Fibroblast of skin of left quadriceps (primary cell): ENCODE measurements at regions not wholly inside any gene's neighbourhood (a gene's known extent, or its start where the extent isn't known, plus 50 kb on each side); places are given as distances from the start of the nearest gene placed in this dataset.

Experiments
- DNase-seq, 2 experiments: peaks; one replicate each; pipeline ENCODE4 v3.0.0-alpha.2; 2013; ENCODE audit warnings: low read depth in 2 of 2

DNA sequence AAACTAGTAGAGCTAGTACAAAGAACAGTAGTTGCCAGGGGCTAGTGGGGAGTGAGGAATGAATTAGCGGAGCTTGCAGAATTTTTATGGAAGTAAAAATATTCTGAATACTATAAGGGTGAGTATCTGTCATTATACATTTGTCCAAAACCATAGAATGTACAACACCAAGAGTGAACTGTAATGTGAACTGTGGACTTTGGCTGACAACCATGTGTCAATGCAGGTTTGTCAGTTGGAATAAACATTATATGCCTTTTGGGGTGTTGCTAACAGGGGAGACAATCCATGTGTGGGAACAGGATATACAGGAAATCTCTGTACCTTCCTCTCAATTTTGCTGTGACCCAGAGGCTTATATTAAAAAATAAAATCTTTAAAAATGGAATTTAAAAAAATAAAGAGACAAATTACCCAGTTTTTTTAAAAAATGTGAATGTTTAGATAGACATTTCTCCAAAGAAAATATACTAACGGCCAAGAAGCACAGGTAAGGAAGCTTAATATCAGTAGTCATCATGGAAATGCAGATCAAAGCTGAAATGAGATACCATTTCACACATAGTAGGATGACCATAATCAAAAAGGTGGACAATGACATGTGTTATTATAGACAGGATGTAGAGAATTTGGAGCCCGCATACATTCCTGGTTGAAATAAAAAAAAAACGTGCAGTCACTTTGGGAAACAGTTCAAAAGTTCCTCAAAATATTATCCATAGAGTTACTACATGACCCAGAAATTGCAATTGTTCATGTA is 899.8 kb downstream of the RAB28 start:
- no peak for DNase-seq

DNA sequence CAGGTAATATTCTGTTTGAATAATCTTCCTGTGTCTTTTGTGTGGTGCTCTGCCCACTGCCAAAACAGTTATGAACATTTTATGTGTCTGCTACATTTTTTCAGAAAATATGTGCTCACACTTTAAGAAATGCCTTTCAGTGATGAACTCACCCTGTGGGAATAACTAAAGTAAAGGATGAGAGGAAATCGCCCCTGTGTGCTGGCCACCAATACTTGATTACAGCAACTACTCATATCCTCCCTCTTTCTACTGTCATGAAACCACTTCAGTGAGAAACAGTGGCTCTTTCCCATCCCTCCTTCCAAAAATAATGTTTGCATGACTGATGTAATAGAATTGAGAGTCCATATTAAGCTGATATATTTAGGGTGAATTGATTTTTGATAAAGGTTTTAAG is 900.9 kb downstream of the RAB28 start:
- no peak for DNase-seq

DNA sequence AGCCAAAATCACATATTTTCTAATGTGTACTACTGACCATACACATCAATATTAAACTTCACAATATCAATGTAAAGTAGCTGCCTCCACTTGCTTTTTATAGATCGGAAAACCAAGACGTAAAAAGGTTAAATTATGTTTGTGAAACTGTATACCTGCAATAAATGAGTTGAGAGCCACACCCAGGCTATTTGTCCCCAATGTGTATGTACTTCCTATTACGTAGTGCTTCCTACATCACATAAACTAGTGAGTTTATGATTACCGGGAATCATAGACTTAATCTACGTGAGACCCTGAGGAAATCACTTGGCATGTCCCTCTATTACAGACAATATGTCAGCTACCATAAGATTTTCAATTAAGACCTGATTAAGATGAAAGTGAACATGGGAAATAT is 903.4 kb downstream of the RAB28 start:
- no peak for DNase-seq

DNA sequence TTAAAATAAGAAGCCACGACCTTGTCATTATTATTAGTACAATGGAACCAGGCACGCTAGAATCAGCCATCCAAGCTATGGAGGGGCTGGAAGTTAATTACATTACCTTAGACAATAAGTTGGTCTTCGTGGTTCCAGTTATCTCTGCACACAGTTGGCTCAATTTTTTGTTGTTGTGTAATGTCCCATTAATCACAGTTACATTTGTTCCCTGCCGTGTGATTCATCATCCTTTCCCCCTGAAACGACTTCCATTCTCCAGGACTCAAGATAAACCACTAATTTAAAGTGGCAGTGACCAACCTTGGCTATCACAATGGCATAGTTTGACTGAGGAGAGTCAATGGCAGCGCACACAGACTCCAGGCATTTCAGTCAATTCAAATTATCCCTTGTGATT is 905.0 kb downstream of the RAB28 start:
- DNase-seq: no peak

DNA sequence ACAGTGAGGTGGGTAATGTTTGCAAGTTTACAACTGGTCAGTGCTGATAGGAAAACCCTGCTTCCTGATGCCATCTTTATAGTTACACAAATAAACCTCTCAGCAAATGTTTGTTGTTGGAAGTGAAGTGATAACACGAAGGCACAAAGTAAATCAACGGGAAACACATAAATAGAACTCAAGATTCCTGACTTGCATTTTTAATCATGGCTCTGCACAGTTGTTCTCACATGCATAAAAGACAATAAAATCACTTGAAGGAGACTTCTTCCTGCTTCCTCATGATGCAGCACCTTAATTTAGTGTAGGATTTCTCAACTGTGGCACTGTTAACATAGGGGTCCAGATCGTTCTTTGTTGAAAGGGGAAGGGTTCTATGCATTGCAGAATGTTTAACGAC is 907.7 kb downstream of the RAB28 start:
- no peak for DNase-seq

DNA sequence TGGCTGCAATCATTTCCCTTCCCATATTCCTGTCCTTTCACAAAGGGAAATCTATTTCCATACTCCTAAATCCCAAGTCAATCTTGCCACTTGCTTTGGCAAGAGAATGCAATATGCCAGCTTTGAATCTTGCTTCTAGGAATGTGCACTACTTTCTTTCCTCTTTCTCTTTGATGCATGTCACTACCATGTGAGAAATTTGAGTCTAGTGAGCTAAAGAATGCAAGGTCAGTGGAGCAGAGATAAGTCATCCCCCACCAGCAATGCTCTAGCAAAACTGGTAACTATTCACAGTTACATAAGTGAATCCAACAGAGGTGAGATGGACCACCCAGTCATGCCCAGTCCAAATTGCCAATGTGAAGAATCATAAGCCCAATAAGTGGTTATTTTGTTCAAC is 910.4 kb downstream of the RAB28 start:
- DNase-seq: no peak

DNA sequence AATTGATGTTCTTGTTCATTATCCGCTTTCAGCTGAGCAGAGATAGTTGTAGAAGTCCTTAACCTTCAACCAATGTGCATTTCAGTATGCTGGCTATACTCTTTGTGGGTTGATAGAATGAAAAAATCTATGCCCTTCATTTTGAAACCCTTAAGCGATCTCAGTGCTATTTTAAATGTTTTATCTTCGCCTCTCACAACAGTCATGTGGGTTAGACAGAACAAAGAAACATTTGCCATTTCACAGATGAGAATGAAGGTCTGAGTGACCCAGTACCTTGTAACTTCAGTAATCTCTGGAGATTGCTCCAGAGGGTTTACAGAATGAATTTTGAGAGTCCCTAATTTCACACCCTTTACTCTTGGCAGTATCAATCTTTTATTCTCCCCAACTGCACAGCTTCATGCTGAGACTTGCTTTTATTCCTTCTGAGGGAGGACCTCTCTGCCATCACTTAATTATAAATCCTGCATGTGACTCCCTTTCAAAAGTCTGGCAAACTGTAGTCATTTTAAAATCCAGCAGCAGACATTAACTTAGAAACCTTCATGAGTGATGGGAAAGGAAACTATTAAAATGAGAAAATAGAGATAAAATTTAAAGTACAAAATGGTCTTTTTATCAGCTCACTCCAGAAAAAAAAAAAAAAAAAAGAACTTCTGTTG is 921.5 kb downstream of the RAB28 start:
- no peak for DNase-seq

DNA sequence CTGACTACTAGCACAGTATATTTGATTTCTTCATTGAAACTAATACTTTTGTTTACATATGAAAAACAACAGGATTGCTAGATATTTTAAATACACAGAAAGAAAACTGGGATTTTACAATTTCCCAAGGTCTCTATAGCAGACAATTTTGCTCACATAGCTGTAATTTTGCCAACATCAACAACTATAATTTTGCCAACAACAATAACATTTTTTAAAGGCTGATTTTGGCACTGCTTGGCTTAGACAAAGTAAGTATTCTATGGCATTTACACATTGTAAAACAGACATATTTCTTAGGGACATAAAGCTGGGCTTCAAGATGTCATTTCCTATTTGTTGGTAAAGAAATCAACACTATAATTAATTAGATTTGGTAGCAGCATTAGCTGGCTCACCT is 922.1 kb downstream of the RAB28 start:
- DNase-seq: no peak

DNA sequence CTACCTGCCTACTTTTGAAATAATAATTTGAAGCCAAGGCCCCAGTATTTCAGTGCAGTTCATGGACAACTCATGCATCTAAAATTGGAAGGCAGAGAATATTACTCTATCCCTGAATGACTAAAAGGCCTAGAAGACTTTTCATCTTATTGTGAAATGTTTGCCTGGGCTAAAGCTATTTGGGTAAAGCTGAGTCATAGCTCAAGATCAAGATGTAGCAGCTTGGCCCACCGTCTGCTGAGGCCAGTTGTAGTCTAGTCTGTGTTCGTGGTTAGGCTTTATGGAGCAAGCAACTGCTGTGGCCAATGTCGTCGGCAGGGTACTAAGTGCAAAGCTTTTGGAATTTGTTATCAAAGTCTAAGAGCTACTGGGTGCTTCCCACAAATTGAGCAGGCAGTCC is 929.1 kb downstream of the RAB28 start:
- peak; percentile 11 to 16 for DNase-seq

DNA sequence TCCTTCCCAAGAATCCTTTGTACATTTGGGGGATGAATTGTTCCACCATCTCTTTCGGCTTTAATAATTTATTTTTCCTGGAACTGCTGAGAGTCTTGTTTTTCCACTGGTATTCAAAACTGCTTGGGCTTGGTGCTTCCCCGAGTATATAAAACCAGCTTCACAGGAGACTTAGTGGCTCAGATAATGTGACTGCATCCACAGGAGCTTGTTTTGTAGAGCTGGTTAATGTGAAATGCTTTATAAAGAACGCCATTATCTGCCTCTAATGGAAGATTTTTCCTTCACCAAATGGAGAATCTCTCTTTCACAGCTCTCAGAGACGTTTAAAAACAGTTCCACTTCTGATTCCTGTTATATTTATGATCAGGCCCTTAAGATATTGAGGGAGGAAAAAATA is 935.5 kb downstream of the RAB28 start:
- no peak for DNase-seq

DNA sequence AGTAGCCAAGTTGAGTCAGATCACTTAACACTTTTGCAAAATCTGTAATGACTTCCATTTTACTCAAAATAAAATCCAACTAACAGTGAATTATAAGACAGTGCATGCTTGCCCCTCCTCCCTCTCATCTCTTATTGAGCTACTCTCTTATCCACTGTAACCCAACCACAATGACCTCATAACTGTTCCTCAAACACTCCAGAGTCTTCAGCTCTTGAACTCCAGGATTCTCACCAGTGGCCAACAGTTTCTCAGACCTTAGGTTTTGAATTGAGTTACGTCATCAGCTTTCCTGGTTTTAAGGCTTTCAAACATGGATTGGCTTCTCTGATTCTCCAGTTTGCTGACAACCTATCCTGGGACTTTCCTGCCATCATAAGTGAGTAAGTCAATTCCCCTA is 938.3 kb downstream of the RAB28 start:
- DNase-seq: no peak

DNA sequence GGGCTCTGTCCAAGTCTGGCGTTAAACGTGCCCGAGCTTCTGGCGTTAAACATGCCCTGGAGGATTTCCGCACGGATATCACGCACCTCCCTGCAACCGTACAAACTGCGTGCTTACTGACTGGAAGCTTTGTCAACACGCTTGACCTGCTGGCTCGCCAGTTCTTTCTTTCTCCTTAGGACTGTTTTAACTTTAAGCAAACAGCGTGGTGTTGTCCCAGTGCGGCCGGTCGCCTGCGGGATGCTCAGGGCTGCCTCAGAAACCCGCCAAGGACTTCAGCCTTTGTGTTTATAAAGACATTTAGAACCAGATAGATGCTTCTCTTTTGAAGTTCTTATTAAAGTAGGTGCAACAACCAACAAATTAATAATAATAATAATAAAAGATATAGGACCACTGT is 946.0 kb downstream of the RAB28 start:
- no peak for DNase-seq

DNA sequence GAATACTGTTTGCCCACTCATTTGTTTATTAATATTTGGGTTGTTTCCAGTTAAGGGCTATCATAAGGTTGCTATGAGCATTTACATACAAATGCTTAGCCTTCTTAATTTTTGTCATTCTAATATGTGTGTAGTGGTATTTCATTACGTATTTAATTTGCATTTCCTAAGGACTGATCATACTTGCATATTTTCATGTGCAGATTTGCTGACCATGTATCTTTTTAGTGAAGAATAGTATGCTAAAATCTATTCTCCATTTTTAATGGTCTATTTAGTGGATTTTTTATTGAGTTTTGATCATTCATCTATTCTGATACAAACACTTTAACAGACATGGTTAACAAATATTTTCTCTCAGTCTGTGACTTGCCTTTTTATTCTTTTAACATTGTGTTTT is 949.5 kb downstream of the RAB28 start:
- no peak for DNase-seq

DNA sequence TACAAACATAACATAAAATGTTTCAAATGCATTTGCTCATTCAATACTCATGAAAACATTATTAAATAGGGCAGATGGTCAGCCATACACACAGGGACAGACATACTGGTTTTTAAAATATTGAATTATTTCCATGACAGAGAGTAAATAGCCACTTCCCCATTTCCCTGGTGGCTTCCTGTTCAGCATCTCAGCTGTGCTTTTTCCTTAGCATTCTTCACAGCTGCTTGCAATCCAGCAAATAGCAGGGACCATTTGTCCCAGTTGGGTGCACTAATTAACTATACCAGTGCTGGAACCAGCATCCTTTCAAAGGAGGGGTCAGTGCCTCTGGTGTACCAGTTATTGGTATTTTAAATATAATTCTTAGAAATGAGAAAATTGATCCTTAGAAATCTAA is 964.7 kb downstream of the RAB28 start:
- DNase-seq: no peak

DNA sequence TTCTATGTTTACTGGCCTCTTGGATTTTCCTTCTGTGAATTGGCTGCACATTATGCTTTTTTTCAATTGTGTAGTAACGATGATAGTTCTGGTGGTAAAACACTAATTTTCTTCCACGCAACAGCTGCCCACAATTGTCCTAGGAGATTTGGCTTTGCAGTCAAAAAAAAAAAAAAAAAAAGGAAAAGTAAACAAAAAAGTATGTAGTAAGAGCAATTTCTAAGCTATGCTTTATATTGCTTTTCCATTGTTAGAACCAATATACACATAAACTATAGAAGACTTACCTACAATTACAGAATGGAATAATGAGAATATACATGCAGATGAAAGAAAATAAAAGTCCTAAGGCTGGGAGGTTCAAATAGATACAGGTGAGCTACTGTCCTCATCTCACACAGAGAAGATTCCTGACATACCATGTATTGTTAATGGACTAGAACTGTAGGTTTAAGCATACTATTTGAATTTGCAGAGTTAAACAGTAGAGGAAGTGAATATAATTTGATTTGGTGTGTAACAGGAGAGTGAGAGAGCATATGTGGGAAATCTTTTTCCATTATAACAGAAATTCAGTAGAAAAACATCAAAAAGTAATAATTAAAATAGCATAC is 976.2 kb downstream of the RAB28 start:
- DNase-seq: no peak

DNA sequence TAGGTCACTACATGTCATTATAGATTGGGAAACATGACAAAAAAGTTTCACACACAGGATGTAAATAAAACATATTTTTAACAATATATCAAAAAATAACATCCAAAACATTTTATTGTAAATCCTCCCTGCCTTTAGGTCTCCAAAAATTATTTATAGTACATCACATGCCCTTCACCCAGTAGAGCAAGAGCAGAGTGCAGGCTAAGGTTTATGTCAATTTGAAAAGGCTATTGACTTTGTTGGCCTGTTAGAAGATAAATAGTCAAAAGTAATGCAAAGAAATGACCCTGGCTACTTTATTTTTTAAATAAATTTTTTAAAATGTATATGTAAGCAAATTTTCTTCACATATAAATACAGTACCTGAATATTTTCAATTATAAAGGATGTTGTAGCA is 983.7 kb downstream of the RAB28 start:
- no peak for DNase-seq

DNA sequence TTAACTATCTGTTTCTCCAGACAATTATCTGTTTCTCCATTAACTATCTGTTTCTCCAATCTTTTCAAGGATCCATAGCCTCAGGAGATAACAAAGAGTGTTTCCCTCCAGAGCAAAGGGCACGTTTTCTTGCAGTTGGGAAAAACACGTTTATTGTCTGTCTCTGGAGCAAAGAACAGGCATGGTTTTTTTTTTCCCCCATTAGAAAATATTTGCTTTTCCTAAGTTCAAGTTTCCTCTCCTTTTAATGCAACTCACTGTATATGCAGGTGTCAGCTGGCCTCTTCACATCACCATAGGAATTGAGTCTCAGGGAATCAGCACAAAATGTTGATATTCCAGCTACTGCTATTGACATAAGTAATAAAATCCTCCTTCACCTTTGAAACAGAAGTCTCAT is 984.4 kb downstream of the RAB28 start:
- DNase-seq: no peak

DNA sequence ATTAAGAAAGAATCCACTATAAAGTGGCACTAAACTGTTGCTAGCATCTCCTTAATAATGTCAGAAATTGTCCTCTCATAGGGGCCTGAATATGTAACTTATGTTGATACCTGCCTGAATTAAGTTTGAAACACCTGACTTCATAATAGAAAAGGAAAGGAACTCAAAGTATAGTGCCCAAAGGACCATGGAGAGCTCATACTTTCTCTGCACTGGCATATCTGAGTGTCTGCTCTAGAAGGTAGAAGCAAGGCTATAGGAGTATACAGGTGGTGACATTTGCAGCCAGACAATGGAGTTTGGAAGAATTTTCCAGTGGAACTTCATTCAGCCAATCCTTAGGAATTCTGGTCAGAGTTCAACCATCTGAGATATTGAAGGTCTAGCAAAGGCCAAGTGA is 988.9 kb downstream of the RAB28 start:
- DNase-seq: no peak

DNA sequence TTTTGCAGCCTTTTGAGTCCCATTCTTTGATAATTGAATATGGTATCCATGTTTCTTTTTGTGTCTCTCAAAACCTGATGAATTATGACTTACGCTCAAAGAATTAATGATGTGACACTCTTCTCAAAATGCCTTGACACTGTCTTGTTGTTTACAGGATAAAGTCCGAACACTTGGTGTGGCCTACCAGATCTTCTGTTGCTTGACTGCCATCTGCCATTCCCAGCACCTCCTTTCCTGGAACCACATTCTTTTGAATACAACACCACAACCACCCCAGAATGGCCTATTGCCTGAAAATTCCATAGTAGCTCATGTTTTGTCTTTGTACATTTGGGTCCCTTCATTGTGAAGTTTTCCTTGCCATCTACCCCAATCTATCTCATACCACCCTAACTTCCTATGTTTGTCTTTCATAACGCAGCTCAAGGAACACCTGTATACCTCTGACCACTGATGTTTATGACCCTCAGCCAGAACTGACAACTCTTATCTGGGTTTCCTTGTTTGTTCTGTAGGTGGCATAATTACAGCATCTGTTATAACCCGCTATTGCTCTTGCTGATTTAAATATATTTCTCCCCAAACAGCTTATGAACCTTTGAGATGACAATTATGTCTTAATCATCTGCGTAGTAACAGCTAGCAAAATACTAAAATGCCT is 991.3 kb downstream of the RAB28 start:
- DNase-seq: no peak

DNA sequence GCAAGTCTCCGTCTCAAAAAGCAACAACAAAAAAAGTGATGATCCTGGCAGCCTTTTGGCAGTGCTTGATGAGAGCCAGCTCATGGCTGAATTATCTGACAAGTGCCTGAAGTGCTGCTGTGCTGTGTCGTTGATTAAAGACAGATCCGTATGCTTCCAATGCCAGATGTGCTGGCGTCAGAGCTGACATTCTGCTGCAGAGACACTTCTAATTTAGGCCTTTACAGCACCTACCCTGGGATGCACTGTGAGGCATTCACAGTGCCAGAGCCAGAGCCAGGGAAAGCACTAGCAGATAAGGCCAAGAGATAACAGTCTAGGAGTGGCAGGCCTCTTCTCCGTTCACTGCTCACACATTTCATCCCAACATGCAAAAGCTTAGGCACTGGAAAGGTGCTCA is 995.5 kb downstream of the RAB28 start:
- no peak for DNase-seq

DNA sequence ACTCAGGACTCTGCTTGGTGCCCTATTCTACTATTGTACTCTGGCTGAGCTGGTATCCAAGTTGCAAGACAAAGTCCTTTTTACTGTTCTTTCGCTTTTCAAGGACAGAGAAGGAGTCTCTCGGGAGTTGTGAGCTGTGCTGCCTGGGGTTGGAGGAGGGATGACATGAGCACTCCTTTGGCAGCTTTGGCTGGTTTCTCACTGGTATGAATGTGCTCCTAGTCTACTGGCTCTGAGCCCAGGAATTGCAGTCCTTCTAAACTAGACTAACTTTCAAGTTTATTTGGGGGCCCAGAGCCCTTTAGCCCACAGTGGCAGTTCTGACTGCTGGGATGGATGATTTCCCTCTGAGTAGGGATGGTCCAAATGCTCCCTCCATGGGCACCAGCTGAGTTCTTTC is 997.1 kb downstream of the RAB28 start:
- DNase-seq: no peak

DNA sequence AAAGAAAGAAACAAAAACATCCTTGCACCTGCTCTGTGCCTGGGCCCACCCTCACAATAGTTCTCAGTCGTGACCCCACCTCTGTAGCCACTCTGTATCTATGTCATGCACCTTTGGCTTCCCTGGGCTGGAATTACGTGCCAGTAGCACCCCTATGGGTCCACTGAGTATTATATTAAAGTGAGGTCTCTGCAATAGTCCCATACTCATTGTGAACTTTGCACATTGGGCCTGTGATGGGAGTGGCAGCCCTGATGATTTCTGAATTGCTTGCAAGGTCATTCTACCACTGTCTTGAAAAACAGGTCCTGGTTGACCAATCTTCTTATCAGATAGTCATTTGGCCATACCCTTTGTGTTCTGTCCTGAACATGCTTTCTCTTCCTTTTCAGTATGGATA is 1012.1 kb downstream of the RAB28 start:
- DNase-seq: no peak

DNA sequence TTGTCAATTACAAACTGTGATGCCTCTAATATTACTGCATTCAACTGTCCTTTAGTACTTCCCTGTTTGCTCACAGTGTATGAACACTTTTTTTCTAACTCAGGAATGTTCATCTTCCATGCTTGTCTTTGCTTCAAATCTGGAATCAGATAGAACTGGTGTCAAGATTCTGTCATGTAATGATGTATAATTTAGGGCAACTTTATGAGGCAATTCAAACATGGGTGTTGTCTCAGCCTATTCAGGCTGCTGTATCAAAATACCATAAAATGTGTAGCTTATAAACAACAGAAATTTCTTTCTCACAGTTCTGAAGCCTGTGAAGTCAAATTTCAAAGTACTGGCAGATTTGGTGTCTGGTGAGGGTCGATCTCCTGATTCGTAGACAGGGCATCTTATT is 1012.9 kb downstream of the RAB28 start:
- no peak for DNase-seq
